GM19239 (cell line): ENCODE measurements at regions not wholly inside any gene's neighbourhood (a gene's known extent, or its start where the extent isn't known, plus 50 kb on each side); places are given as distances from the start of the nearest gene placed in this dataset.

Source experiments
- DNase-seq: peaks from one replicate; pipeline ENCODE4 v3.0.0; 2011; ENCODE audit warnings: low spot score; ENCODE audit not compliant: insufficient read length
- FAIRE-seq: peaks from 2 replicates; lab custom pipeline; 2011; peaks lifted over from hg19 to GRCh38; lab: Jason Lieb, UNC

GRCh38 chr2:136168720-136169119, 50.8 kb upstream of the CXCR4 start:
- FAIRE-seq (no peak), DNase-seq (no peak)

GRCh38 chr2:136167721-136168475, 49.9 kb upstream of the CXCR4 start:
- FAIRE-seq: no peak
- DNase-seq: no peak
